Activated T-helper 2 cell treated with anti-CD3 and anti-CD28 coated beads, Interferon-gamma antibody, Interleukin-2, Interleukin-4, amounts not matched to agents 10 μg/mL and 5 μg/mL and 100 μg/mL, durations not matched to agents 14 hours and 24 hours and 36 hours (primary cell): ENCODE measurements at regions not wholly inside any gene's neighbourhood (a gene's known extent, or its start where the extent isn't known, plus 50 kb on each side); places are given as distances from the start of the nearest gene placed in this dataset.
"Not testable (repeated sequence)": the region's sequence is repeated elsewhere in the genome, so short reads cannot be mapped to it uniquely, and the experiment has no call there.

Experiments used
- DNase-seq: peaks from one replicate; pipeline ENCODE4 v3.0.0; 2021; ENCODE audit warnings: low spot score
- H3K27ac Mint-ChIP-seq: one replicate; pipeline ENCODE4 v1.8.0; 2021; ENCODE audit warnings: mixed read lengths
- H3K27me3 Mint-ChIP-seq: one replicate; pipeline ENCODE4 v1.8.0; 2021; ENCODE audit warnings: low read depth, mixed read lengths
- H3K36me3 Mint-ChIP-seq: one replicate; pipeline ENCODE4 v1.8.0; 2021; ENCODE audit warnings: low read depth, mixed read lengths
- H3K4me1 Mint-ChIP-seq: one replicate; pipeline ENCODE4 v1.8.0; 2021; ENCODE audit warnings: low read depth, mixed read lengths
- H3K4me3 Mint-ChIP-seq: one replicate; pipeline ENCODE4 v1.8.0; 2021; ENCODE audit warnings: low read depth, mild to moderate bottlenecking, moderate library complexity, mixed read lengths
- H3K9me3 Mint-ChIP-seq: one replicate; pipeline ENCODE4 v1.8.0; 2021; ENCODE audit warnings: mixed read lengths
- intact Hi-C: fragments of 100-400 bp; cut with micrococcal nuclease; formaldehyde crosslinking; loops from one replicate; pipeline ENCODE4 v1.15.1; 2023

GRCh38 chr18:60066219-60066975 is 166.6 kb downstream of the PMAIP1 start:
- no peaks in the 10 kb centered on the region for H3K9me3 Mint-ChIP-seq
- DNase-seq: no peak
- intact Hi-C loops: no loop called here

GRCh38 chr18:60064271-60064670 is 164.5 kb downstream of the PMAIP1 start:
- Mint-ChIP-seq H3K27ac (no peak overlapping the region), H3K27me3 (no peaks in the 10 kb centered on the region), H3K36me3 (no peaks in the 10 kb centered on the region), H3K4me3 (no peak overlapping the region), H3K9me3 (no peaks in the 10 kb centered on the region), H3K4me1 (no peaks in the 10 kb centered on the region)
- DNase-seq: no peak
- intact Hi-C loops: no loop called here

More at GRCh38 chr18:60066219-60066975, 166.6 kb downstream of the PMAIP1 start:
- H3K27me3 Mint-ChIP-seq: no peaks in the 10 kb centered on the region
- no peak overlapping the region for H3K4me3 Mint-ChIP-seq
- no peaks in the 10 kb centered on the region for H3K36me3 Mint-ChIP-seq
- H3K4me1 Mint-ChIP-seq: no peaks in the 10 kb centered on the region
- no peak overlapping the region for H3K27ac Mint-ChIP-seq

DNA sequence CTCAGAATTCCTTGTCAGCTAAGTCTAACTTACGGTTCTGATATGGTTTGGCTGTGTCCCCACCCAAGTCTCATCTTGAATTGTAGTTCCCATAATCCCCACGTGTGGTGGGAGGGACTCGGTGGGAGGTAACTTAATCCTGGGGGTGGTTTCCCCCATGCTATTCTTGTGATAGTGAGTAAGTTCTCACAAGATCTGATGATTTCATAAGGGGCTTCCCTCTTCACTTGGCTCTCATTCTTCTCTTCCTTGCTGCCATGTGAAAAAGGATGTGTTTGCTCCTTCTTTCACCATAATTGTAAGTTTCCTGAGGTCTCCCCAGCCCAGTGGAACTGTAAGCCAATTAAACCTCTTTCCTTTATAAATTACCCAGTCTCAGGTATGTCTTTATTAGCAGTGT is 163.0 kb downstream of the PMAIP1 start:
- H3K27me3 Mint-ChIP-seq, H3K27ac Mint-ChIP-seq, H3K4me3 Mint-ChIP-seq, H3K9me3 Mint-ChIP-seq, H3K4me1 Mint-ChIP-seq, H3K36me3 Mint-ChIP-seq, DNase-seq, intact Hi-C loops: not testable (repeated sequence)

DNA sequence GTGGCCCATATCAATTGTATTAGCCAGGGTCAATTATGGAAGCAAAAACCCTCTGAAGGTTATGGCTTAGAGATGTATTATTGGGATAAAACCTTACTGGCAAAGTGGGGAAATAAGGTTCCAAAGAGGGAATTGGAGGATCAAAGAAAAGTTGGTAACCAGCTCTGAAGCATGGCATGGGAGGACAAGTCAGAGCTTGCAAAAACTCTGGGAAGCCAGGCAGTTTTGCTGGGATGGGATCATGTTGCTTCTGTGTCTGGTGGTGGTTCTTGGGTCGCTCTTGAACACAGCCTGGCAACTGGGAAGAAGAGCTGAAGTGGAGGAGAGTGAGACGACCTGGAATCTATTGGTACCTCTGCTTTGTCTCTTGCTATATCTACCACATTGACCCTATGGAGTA is 162.6 kb downstream of the PMAIP1 start:
- intact Hi-C loops: no loop called here
- Mint-ChIP-seq H3K27me3 (no peaks in the 10 kb centered on the region), H3K9me3 (no peaks in the 10 kb centered on the region), H3K36me3 (no peaks in the 10 kb centered on the region), H3K4me3 (no peak overlapping the region), H3K27ac (no peak overlapping the region), H3K4me1 (no peaks in the 10 kb centered on the region)
- DNase-seq: no peak

- Mint-ChIP-seq H3K9me3 (no peaks in the 10 kb centered on the region), H3K27me3 (no peaks in the 10 kb centered on the region), H3K27ac (no peak overlapping the region), H3K4me1 (no peaks in the 10 kb centered on the region), H3K4me3 (no peak overlapping the region), H3K36me3 (no peaks in the 10 kb centered on the region)
- DNase-seq: no peak
- intact Hi-C loops: no loop called here
Observed at GRCh38 chr18:60060578-60060977, 160.8 kb downstream of the PMAIP1 start.

GRCh38 chr18:60060026-60060425 is 160.2 kb downstream of the PMAIP1 start:
- DNase-seq: no peak
- no peaks in the 10 kb centered on the region for H3K36me3 Mint-ChIP-seq
- H3K9me3 Mint-ChIP-seq: no peaks in the 10 kb centered on the region
- intact Hi-C loops: no loop called here
- H3K27ac Mint-ChIP-seq: no peak overlapping the region
- no peak overlapping the region for H3K4me3 Mint-ChIP-seq
- no peaks in the 10 kb centered on the region for H3K27me3 Mint-ChIP-seq
- no peaks in the 10 kb centered on the region for H3K4me1 Mint-ChIP-seq

- Mint-ChIP-seq H3K4me1 (no peaks in the 10 kb centered on the region), H3K27ac (no peak overlapping the region), H3K4me3 (no peak overlapping the region), H3K9me3 (no peaks in the 10 kb centered on the region), H3K36me3 (no peaks in the 10 kb centered on the region), H3K27me3 (no peaks in the 10 kb centered on the region)
- DNase-seq: no peak
- intact Hi-C loops: no loop called here
Observed at GRCh38 chr18:60059216-60059615, 159.4 kb downstream of the PMAIP1 start.

- H3K27me3 Mint-ChIP-seq: no peaks in the 10 kb centered on the region
- no peaks in the 10 kb centered on the region for H3K9me3 Mint-ChIP-seq
- intact Hi-C loops: no loop called here
- no peak overlapping the region for H3K4me3 Mint-ChIP-seq
- no peak for DNase-seq
- H3K27ac Mint-ChIP-seq: no peak overlapping the region
- H3K4me1 Mint-ChIP-seq: no peaks in the 10 kb centered on the region
- H3K36me3 Mint-ChIP-seq: no peaks in the 10 kb centered on the region
Observed at GRCh38 chr18:60053747-60054304, 154.0 kb downstream of the PMAIP1 start.

GRCh38 chr18:60050821-60051220 is 151.0 kb downstream of the PMAIP1 start:
- no peak for DNase-seq
- Mint-ChIP-seq H3K9me3 (no peaks in the 10 kb centered on the region), H3K27me3 (no peaks in the 10 kb centered on the region), H3K4me3 (no peak overlapping the region), H3K4me1 (no peaks in the 10 kb centered on the region), H3K36me3 (no peaks in the 10 kb centered on the region), H3K27ac (no peak overlapping the region)
- intact Hi-C loops: no loop called here

DNA sequence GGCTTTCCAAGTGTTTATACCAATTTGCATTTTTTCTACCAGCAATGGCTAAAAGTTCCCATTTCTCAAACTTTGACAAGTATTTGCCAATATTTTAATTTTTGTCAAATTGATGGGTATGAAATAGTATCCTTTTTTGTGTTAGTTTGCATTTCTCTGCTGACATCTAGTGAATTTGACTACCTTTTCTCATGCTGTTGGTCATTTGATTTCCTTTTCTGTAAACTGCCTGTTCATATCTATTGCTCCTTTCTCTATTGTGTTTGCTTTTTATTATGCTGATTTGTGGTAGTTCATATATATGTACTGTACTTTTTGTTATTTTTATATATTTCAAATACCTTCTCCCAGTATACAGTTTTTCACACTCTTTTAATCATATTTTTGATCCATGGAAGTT is 149.4 kb downstream of the PMAIP1 start:
- no peaks in the 10 kb centered on the region for H3K4me1 Mint-ChIP-seq
- H3K9me3 Mint-ChIP-seq: no peaks in the 10 kb centered on the region
- H3K27me3 Mint-ChIP-seq: no peaks in the 10 kb centered on the region
- no peak overlapping the region for H3K27ac Mint-ChIP-seq
- DNase-seq: no peak
- intact Hi-C loops: no loop called here
- H3K4me3 Mint-ChIP-seq: no peak overlapping the region
- no peaks in the 10 kb centered on the region for H3K36me3 Mint-ChIP-seq

- Mint-ChIP-seq H3K27ac (no peak overlapping the region), H3K4me3 (no peak overlapping the region), H3K4me1 (no peaks in the 10 kb centered on the region), H3K27me3 (no peaks in the 10 kb centered on the region), H3K36me3 (no peaks in the 10 kb centered on the region), H3K9me3 (no peaks in the 10 kb centered on the region)
- intact Hi-C loops: no loop called here
- no peak for DNase-seq
Observed at GRCh38 chr18:60047556-60047955, 147.8 kb downstream of the PMAIP1 start.

- no peak overlapping the region for H3K4me3 Mint-ChIP-seq
- DNase-seq: no peak
- no peak overlapping the region for H3K27ac Mint-ChIP-seq
- H3K9me3 Mint-ChIP-seq: no peaks in the 10 kb centered on the region
- H3K27me3 Mint-ChIP-seq: no peaks in the 10 kb centered on the region
- no peaks in the 10 kb centered on the region for H3K4me1 Mint-ChIP-seq
- intact Hi-C loops: no loop called here
- H3K36me3 Mint-ChIP-seq: no peaks in the 10 kb centered on the region
Observed at GRCh38 chr18:60044290-60045006, 144.7 kb downstream of the PMAIP1 start.

- H3K36me3 Mint-ChIP-seq: no peaks in the 10 kb centered on the region
- no peaks in the 10 kb centered on the region for H3K4me1 Mint-ChIP-seq
- H3K9me3 Mint-ChIP-seq: no peaks in the 10 kb centered on the region
- intact Hi-C loops: no loop called here
- H3K27ac Mint-ChIP-seq: no peak overlapping the region
- H3K27me3 Mint-ChIP-seq: peaks cover 4% of the 10 kb centered on the region
- no peak for DNase-seq
- no peak overlapping the region for H3K4me3 Mint-ChIP-seq
Observed at GRCh38 chr18:60040971-60041370, 141.2 kb downstream of the PMAIP1 start.
